22Rv1 (cell line): ENCODE measurements at regions not wholly inside any gene's neighbourhood (a gene's known extent, or its start where the extent isn't known, plus 50 kb on each side); places are given as distances from the start of the nearest gene placed in this dataset.

Experiments used
- ZFX ChIP-seq: fragments of 450-650 bp; IDR thresholded peaks from 2 replicates; pipeline ENCODE4 v1.6.1; 2017; ENCODE audit warnings: antibody characterized with exemption, borderline replicate concordance
- TF ChIP-seq, protein P1 (sequence below): fragments of 450-650 bp; IDR thresholded peaks from 2 replicates; pipeline ENCODE4 v1.5.1; 2017; ENCODE audit warnings: mild to moderate bottlenecking

GRCh38 chr2:63764630-63765029 lies 77.1 kb upstream of the UGP2 start:
- TF ChIP-seq, protein P1, sequence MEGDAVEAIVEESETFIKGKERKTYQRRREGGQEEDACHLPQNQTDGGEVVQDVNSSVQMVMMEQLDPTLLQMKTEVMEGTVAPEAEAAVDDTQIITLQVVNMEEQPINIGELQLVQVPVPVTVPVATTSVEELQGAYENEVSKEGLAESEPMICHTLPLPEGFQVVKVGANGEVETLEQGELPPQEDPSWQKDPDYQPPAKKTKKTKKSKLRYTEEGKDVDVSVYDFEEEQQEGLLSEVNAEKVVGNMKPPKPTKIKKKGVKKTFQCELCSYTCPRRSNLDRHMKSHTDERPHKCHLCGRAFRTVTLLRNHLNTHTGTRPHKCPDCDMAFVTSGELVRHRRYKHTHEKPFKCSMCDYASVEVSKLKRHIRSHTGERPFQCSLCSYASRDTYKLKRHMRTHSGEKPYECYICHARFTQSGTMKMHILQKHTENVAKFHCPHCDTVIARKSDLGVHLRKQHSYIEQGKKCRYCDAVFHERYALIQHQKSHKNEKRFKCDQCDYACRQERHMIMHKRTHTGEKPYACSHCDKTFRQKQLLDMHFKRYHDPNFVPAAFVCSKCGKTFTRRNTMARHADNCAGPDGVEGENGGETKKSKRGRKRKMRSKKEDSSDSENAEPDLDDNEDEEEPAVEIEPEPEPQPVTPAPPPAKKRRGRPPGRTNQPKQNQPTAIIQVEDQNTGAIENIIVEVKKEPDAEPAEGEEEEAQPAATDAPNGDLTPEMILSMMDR = no peak
- no peak for TF ChIP-seq ZFX
